ENCODE measurements at regions not wholly inside any gene's neighbourhood (a gene's known extent, or its start where the extent isn't known, plus 50 kb on each side); places are given as distances from the start of the nearest gene placed in this dataset.

GRCh38 chr2:61721382-61721781 is 132.5 kb downstream of the FAM161A start:
- no peak for DNase-seq

- no peak for DNase-seq
Measured at GRCh38 chr2:61720911-61721310, 132.9 kb downstream of the FAM161A start.

GRCh38 chr2:61718965-61719364 is 134.9 kb downstream of the FAM161A start:
- no peak for DNase-seq

GRCh38 chr2:61715506-61715905 is 138.4 kb downstream of the FAM161A start:
- DNase-seq, result no peak

GRCh38 chr2:61714210-61714609 is 139.7 kb downstream of the FAM161A start:
- no peak for DNase-seq

GRCh38 chr2:61713457-61713856 is 140.4 kb downstream of the FAM161A start:
- DNase-seq, result no peak

GRCh38 chr2:61712060-61712459 is 141.8 kb downstream of the FAM161A start:
- no peak for DNase-seq

GRCh38 chr2:61710711-61711110 is 143.1 kb downstream of the FAM161A start:
- DNase-seq, result no peak

GRCh38 chr2:61707984-61708852 is 145.6 kb downstream of the FAM161A start:
- DNase-seq, result peak in 1 of 2 experiments; percentile 17

GRCh38 chr2:61705625-61706024 is 148.2 kb downstream of the FAM161A start:
- no peak for DNase-seq

- DNase-seq, result no peak
Measured at GRCh38 chr2:61704364-61704763, 149.5 kb downstream of the FAM161A start.

- DNase-seq, result no peak
Measured at GRCh38 chr2:61702088-61702467, 151.8 kb downstream of the FAM161A start.

- no peak for DNase-seq
Measured at GRCh38 chr2:61700464-61700863, 153.4 kb downstream of the FAM161A start.

- peak; percentile 85 for DNase-seq
Measured at GRCh38 chr2:61694312-61695274, 156.4 kb upstream of the XPO1 start.

- no peak for DNase-seq
Measured at GRCh38 chr2:61693744-61694143, 155.6 kb upstream of the XPO1 start.

- DNase-seq, result no peak
Measured at GRCh38 chr2:61690078-61690596, 152.0 kb upstream of the XPO1 start.

- DNase-seq, result no peak
Measured at GRCh38 chr2:61689568-61689967, 151.4 kb upstream of the XPO1 start.

GRCh38 chr2:61688369-61689334 is 150.5 kb upstream of the XPO1 start:
- DNase-seq, result no peak

GRCh38 chr2:61679096-61679495 is 140.9 kb upstream of the XPO1 start:
- no peak for DNase-seq

GRCh38 chr2:61677942-61678341 is 139.8 kb upstream of the XPO1 start:
- DNase-seq, result no peak

- no peak for DNase-seq
Measured at GRCh38 chr2:61677306-61677705, 139.2 kb upstream of the XPO1 start.

GRCh38 chr2:61675204-61675603 is 137.0 kb upstream of the XPO1 start:
- DNase-seq, result no peak
